IMR-90 (cell line): ENCODE measurements at regions not wholly inside any gene's neighbourhood (a gene's known extent, or its start where the extent isn't known, plus 50 kb on each side); places are given as distances from the start of the nearest gene placed in this dataset.

Experiments
- ATAC-seq: fragments of 200-7000 bp; cut with Tn5 transposase; 2 replicates; pipeline ENCODE4 v1.9.1; 2020; ENCODE audit warnings: low read depth, mild to moderate bottlenecking, moderate library complexity
- BruUV-seq: library from RNA; stranded (reverse); fragments of 400-500 nt; replicated peaks from 2 replicates; lab custom pipeline; 2021; lab: Mats Ljungman, UMichigan
- CTCF ChIA-PET: fragments of 300-600 bp; formaldehyde crosslinking; extraction: SDS; loops from one replicate; lab custom pipeline; 2021; ENCODE audit warnings: antibody characterized with exemption; lab: Yijun Ruan, JAX
- POLR2A ChIA-PET: fragments of 300-600 bp; sonication (Branson Sonifier 250); formaldehyde crosslinking; loops from one replicate; lab custom pipeline; 2022; ENCODE audit warnings: antibody characterized with exemption; ENCODE audit not compliant: unreplicated experiment; lab: Charles Lee
- DNase-seq: peaks from one replicate; pipeline ENCODE4 v3.0.0; 2013
- H2AFZ ChIP-seq: replicated peaks from 2 replicates; pipeline ENCODE3; 2013; ENCODE audit warnings: low read length, mild to moderate bottlenecking; ENCODE audit not compliant: poor library complexity
- H2AK5ac ChIP-seq: 2 replicates; pipeline ENCODE4 v1.6.1; 2013; ENCODE audit warnings: low read depth, low read length, inconsistent platforms
- H2AK9ac ChIP-seq: replicated peaks from 2 replicates; pipeline ENCODE3; 2013; ENCODE audit warnings: mild to moderate bottlenecking, low read depth, low read length, moderate library complexity; ENCODE audit not compliant: poor library complexity
- H2BK120ac ChIP-seq: 2 replicates; pipeline ENCODE4 v1.6.1; 2013; ENCODE audit warnings: low read depth, low read length, inconsistent platforms
- H2BK15ac ChIP-seq: 3 replicates; pipeline ENCODE4 v1.6.1; 2013; ENCODE audit warnings: low read depth, low read length, inconsistent platforms
- H2BK20ac ChIP-seq: 2 replicates; pipeline ENCODE4 v1.6.1; 2013; ENCODE audit warnings: low read depth, mild to moderate bottlenecking, inconsistent platforms, low read length, moderate library complexity
- H2BK5ac ChIP-seq: 2 replicates; pipeline ENCODE4 v1.6.1; 2013; ENCODE audit warnings: mild to moderate bottlenecking, low read depth, low read length, inconsistent platforms; ENCODE audit not compliant: poor library complexity, severe bottlenecking
- H3K14ac ChIP-seq: replicated peaks from 2 replicates; pipeline ENCODE4 v1.6.1; 2013; ENCODE audit warnings: low read depth, low read length, inconsistent platforms
- H3K18ac ChIP-seq: 2 replicates; pipeline ENCODE4 v1.6.1; 2013; ENCODE audit warnings: low read depth, low read length, control low read depth
- H3K23ac ChIP-seq: 2 replicates; pipeline ENCODE4 v1.6.1; 2013; ENCODE audit warnings: low read depth, low read length, inconsistent platforms
- H3K27ac ChIP-seq: 2 replicates; pipeline ENCODE4 v1.5.1; 2013; ENCODE audit warnings: mild to moderate bottlenecking, control low read depth, low read length; ENCODE audit not compliant: insufficient read depth
- H3K27me3 ChIP-seq: 2 replicates; pipeline ENCODE4 v1.6.1; 2013; ENCODE audit warnings: low read length; ENCODE audit not compliant: control insufficient read depth, insufficient read depth
- H3K36me3 ChIP-seq: 2 replicates; pipeline ENCODE4 v1.6.1; 2013; ENCODE audit warnings: low read length, mixed read lengths; ENCODE audit not compliant: control insufficient read depth, insufficient read depth
- H3K4ac ChIP-seq: 2 replicates; pipeline ENCODE4 v1.6.1; 2013; ENCODE audit warnings: low read depth, low read length, inconsistent platforms
- H3K4me1 ChIP-seq: 2 replicates; pipeline ENCODE4 v1.6.1; 2013; ENCODE audit warnings: low read length, mixed read lengths; ENCODE audit not compliant: control insufficient read depth, insufficient read depth
- H3K4me2 ChIP-seq: 2 replicates; pipeline ENCODE4 v1.6.1; 2013; ENCODE audit warnings: low read depth, mild to moderate bottlenecking, control low read depth, low read length, moderate library complexity
- H3K4me3 ChIP-seq: 2 replicates; pipeline ENCODE4 v1.5.1; 2013; ENCODE audit warnings: low read depth, mild to moderate bottlenecking, control low read depth, low read length, moderate library complexity; ENCODE audit not compliant: insufficient read depth
- H3K56ac ChIP-seq: 2 replicates; pipeline ENCODE4 v1.6.1; 2013; ENCODE audit warnings: low read length, inconsistent platforms; ENCODE audit not compliant: insufficient read depth; ENCODE audit errors: extremely low read depth
- H3K79me1 ChIP-seq, 2 experiments: 2 replicates each; pipeline ENCODE4 v1.6.1; 2013; ENCODE audit warnings: low read length in 2 of 2, inconsistent platforms in 1 of 2, low read depth in 1 of 2
- H3K9ac ChIP-seq: 2 replicates; pipeline ENCODE4 v1.6.1; 2013; ENCODE audit warnings: low read depth, low read length, control low read depth
- H3K9me1 ChIP-seq: 2 replicates; pipeline ENCODE4 v1.6.1; 2013; ENCODE audit warnings: low read length, inconsistent platforms; ENCODE audit not compliant: insufficient read depth
- H3K9me3 ChIP-seq: 2 replicates; pipeline ENCODE4 v1.6.1; 2013; ENCODE audit warnings: low read length; ENCODE audit not compliant: control insufficient read depth, insufficient read depth
- H4K20me1 ChIP-seq: 2 replicates; pipeline ENCODE4 v1.6.1; 2013; ENCODE audit warnings: low read length, inconsistent platforms; ENCODE audit not compliant: insufficient read depth
- H4K5ac ChIP-seq: 2 replicates; pipeline ENCODE4 v1.6.1; 2013; ENCODE audit warnings: mild to moderate bottlenecking, low read depth, low read length, control low read depth
- H4K8ac ChIP-seq, 2 experiments: 2 replicates each; pipeline ENCODE4 v1.6.1; 2013; ENCODE audit warnings: low read depth in 2 of 2, low read length in 2 of 2, control low read depth in 1 of 2, inconsistent platforms in 1 of 2
- H4K91ac ChIP-seq: 2 replicates; pipeline ENCODE4 v1.6.1; 2013; ENCODE audit warnings: low read depth, low read length, inconsistent platforms; ENCODE audit not compliant: insufficient read depth
- BHLHE40 ChIP-seq: fragments of 150-350 bp; IDR thresholded peaks from 2 replicates; pipeline ENCODE4 v1.6.1; 2016; ENCODE audit warnings: mild to moderate bottlenecking, low read depth, low read length
- CEBPB ChIP-seq: IDR thresholded peaks from 2 replicates; pipeline ENCODE4 v1.6.1; 2012; ENCODE audit warnings: low read depth, low read length, improper control_type of control experiment
- CHD1 ChIP-seq: IDR thresholded peaks from 2 replicates; pipeline ENCODE4 v1.6.1; 2012; ENCODE audit warnings: low read depth, low read length, improper control_type of control experiment
- MXI1 ChIP-seq: IDR thresholded peaks from 2 replicates; pipeline ENCODE4 v1.6.1; 2012; ENCODE audit warnings: low read depth, mild to moderate bottlenecking, low read length, moderate library complexity, borderline replicate concordance
- NFE2L2 ChIP-seq: fragments of 150-350 bp; IDR thresholded peaks from 2 replicates; pipeline ENCODE4 v1.6.1; 2016; ENCODE audit warnings: low read depth, mild to moderate bottlenecking, low read length
- RAD21 ChIP-seq: IDR thresholded peaks from 2 replicates; pipeline ENCODE4 v1.6.1; 2012; ENCODE audit warnings: low read length, improper control_type of control experiment
- SMC3 ChIP-seq: fragments of 150-350 bp; IDR thresholded peaks from 2 replicates; pipeline ENCODE4 v1.6.1; 2016; ENCODE audit warnings: low read depth, mild to moderate bottlenecking, antibody characterized with exemption, low read length, moderate library complexity
- dilution Hi-C: fragments of 300-500 bp; cut with HindIII; formaldehyde crosslinking; loops from one replicate; pipeline ENCODE4 v1.14.3; 2018; ENCODE audit warnings: low sequenced_read_pairs; ENCODE audit not compliant: unreplicated experiment
- in situ Hi-C: fragments of 300-500 bp; cut with MboI; formaldehyde crosslinking; loops from 3 replicates; pipeline ENCODE4 v1.14.3; 2019; ENCODE audit warnings: low sequenced_read_pairs, inconsistent platforms, mixed read lengths
- intact Hi-C: fragments of 100-400 bp; cut with micrococcal nuclease; formaldehyde crosslinking; loops from 2 replicates; pipeline ENCODE4 v1.10.0; 2022
- TF ChIP-seq, protein P1 (sequence below): fragments of 150-350 bp; IDR thresholded peaks from 2 replicates; pipeline ENCODE4 v1.6.1; 2016; ENCODE audit warnings: low read depth, mild to moderate bottlenecking, low read length, moderate library complexity, borderline replicate concordance

DNA sequence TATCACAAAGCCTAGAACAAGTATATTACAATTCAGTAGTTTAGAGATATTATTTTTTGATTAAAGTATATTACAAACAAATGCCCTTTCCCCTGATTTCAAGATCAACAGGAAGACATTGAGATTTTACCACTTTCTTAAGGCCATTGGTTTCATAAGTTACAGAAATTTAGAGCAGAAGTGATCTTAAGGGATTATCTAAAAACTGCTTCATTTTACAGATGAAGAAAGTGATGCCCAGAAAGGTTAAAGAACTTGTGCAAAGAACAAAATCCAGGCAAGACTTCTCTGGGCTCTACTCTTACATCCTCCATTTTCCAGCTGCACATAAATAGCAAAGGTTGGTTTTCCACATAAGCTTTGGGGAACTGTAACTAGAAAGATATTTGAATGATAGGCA, 87.5 kb downstream of the DUSP6 start:
- Histone ChIP-seq H3K4me3 (no peak overlapping the region), H2BK15ac (no peak overlapping the region), H3K4me1 (no peaks in the 10 kb centered on the region), H3K4me2 (no peak overlapping the region), H4K5ac (no peak overlapping the region), H2AK5ac (no peak overlapping the region), H3K27me3 (no peaks in the 10 kb centered on the region), H3K9me1 (no peaks in the 10 kb centered on the region), H3K27ac (no peak overlapping the region), H4K91ac (no peak overlapping the region), H2AFZ (no peak overlapping the region), H3K56ac (no peak overlapping the region), H3K14ac (no peak overlapping the region), H2BK5ac (no peak overlapping the region), H3K9me3 (no peaks in the 10 kb centered on the region), H3K23ac (no peak overlapping the region), H2BK20ac (no peak overlapping the region), H4K8ac (no peak overlapping the region), H2BK120ac (no peak overlapping the region), H3K36me3 (no peaks in the 10 kb centered on the region), H3K9ac (no peak overlapping the region), H2AK9ac (no peak overlapping the region), H3K4ac (no peak overlapping the region), H3K79me1 (no peaks in the 10 kb centered on the region), H3K18ac (no peak overlapping the region), H4K20me1 (no peaks in the 10 kb centered on the region)
- POLR2A ChIA-PET: no interaction called here
- in situ Hi-C loops (no loop called here), dilution Hi-C loops (no loop called here), intact Hi-C loops (no loop called here)
- ATAC-seq: no peak
- BruUV-seq: no TSS peak
- CTCF ChIA-PET: no interaction called here
- no peak for DNase-seq
- no peak for TF ChIP-seq MXI1
- no peak for TF ChIP-seq CHD1
- no peak for TF ChIP-seq BHLHE40
- TF ChIP-seq SMC3: no peak
- TF ChIP-seq NFE2L2: no peak
- TF ChIP-seq, protein P1, sequence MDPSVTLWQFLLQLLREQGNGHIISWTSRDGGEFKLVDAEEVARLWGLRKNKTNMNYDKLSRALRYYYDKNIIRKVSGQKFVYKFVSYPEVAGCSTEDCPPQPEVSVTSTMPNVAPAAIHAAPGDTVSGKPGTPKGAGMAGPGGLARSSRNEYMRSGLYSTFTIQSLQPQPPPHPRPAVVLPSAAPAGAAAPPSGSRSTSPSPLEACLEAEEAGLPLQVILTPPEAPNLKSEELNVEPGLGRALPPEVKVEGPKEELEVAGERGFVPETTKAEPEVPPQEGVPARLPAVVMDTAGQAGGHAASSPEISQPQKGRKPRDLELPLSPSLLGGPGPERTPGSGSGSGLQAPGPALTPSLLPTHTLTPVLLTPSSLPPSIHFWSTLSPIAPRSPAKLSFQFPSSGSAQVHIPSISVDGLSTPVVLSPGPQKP: no peak
- no peak for TF ChIP-seq RAD21
- no peak for TF ChIP-seq CEBPB
